Mucosa of stomach (tissue), 1 donor: ENCODE measurements at regions not wholly inside any gene's neighbourhood (a gene's known extent, or its start where the extent isn't known, plus 50 kb on each side); places are given as distances from the start of the nearest gene placed in this dataset.
"Not testable (repeated sequence)": the region's sequence is repeated elsewhere in the genome, so short reads cannot be mapped to it uniquely, and the experiment has no call there.

ENCODE experiments used
- H3K27me3 ChIP-seq: one replicate; pipeline ENCODE4 v1.7.0; 2013; ENCODE audit warnings: mild to moderate bottlenecking, low read length; ENCODE audit not compliant: control insufficient read depth, insufficient read depth
- H3K36me3 ChIP-seq: one replicate; pipeline ENCODE4 v1.7.0; 2013; ENCODE audit warnings: low read length; ENCODE audit not compliant: control insufficient read depth, insufficient read depth
- H3K4me1 ChIP-seq: one replicate; pipeline ENCODE4 v1.7.0; 2013; ENCODE audit warnings: mild to moderate bottlenecking, low read length; ENCODE audit not compliant: control insufficient read depth, insufficient read depth
- H3K4me3 ChIP-seq: one replicate; pipeline ENCODE4 v1.7.0; 2013; ENCODE audit warnings: low read length
- H3K9ac ChIP-seq: one replicate; pipeline ENCODE4 v1.7.0; 2013; ENCODE audit warnings: mild to moderate bottlenecking, low read length, moderate library complexity
- H3K9me3 ChIP-seq: one replicate; pipeline ENCODE4 v1.7.0; 2013; ENCODE audit warnings: mild to moderate bottlenecking, low read length, moderate library complexity; ENCODE audit not compliant: control insufficient read depth
- donor health status: Pancreatic carcinoma.

GRCh38 chr14:71800878-71801277, 131.4 kb upstream of the RGS6 start:
- Histone ChIP-seq H3K9ac (no peak overlapping the region), H3K36me3 (no peaks in the 10 kb centered on the region), H3K4me3 (no peak overlapping the region), H3K27me3 (no peaks in the 10 kb centered on the region), H3K9me3 (no peaks in the 10 kb centered on the region), H3K4me1 (no peaks in the 10 kb centered on the region)

GRCh38 chr14:71803539-71804260, 128.5 kb upstream of the RGS6 start:
- no peaks in the 10 kb centered on the region for H3K27me3 ChIP-seq
- no peaks in the 10 kb centered on the region for H3K36me3 ChIP-seq
- no peak overlapping the region for H3K4me3 ChIP-seq
- H3K9ac ChIP-seq: no peak overlapping the region
- H3K4me1 ChIP-seq: no peaks in the 10 kb centered on the region
- H3K9me3 ChIP-seq: no peaks in the 10 kb centered on the region

GRCh38 chr14:71804992-71805391, 127.2 kb upstream of the RGS6 start:
- Histone ChIP-seq H3K27me3 (no peaks in the 10 kb centered on the region), H3K4me1 (no peaks in the 10 kb centered on the region), H3K9ac (no peak overlapping the region), H3K36me3 (no peaks in the 10 kb centered on the region), H3K9me3 (no peaks in the 10 kb centered on the region), H3K4me3 (no peak overlapping the region)

- H3K9ac ChIP-seq, H3K4me1 ChIP-seq, H3K36me3 ChIP-seq, H3K9me3 ChIP-seq, H3K27me3 ChIP-seq, H3K4me3 ChIP-seq: not testable (repeated sequence)
Measured at GRCh38 chr14:71807049-71807448, 125.2 kb upstream of the RGS6 start.

- H3K4me3 ChIP-seq, H3K36me3 ChIP-seq, H3K27me3 ChIP-seq, H3K9ac ChIP-seq, H3K4me1 ChIP-seq, H3K9me3 ChIP-seq: not testable (repeated sequence)
Measured at GRCh38 chr14:71810800-71811199, 121.4 kb upstream of the RGS6 start.

- Histone ChIP-seq H3K36me3 (no peaks in the 10 kb centered on the region), H3K4me1 (no peaks in the 10 kb centered on the region)
Measured at GRCh38 chr14:71812693-71813092, 119.5 kb upstream of the RGS6 start.

GRCh38 chr14:71815110-71815509, 117.1 kb upstream of the RGS6 start:
- Histone ChIP-seq H3K4me1 (no peaks in the 10 kb centered on the region), H3K36me3 (no peaks in the 10 kb centered on the region), H3K9me3 (no peaks in the 10 kb centered on the region), H3K4me3 (no peak overlapping the region), H3K27me3 (no peaks in the 10 kb centered on the region), H3K9ac (no peak overlapping the region)

More at GRCh38 chr14:71812693-71813092, 119.5 kb upstream of the RGS6 start:
- Histone ChIP-seq H3K4me3 (no peak overlapping the region), H3K27me3 (no peaks in the 10 kb centered on the region), H3K9ac (no peak overlapping the region), H3K9me3 (no peaks in the 10 kb centered on the region)

GRCh38 chr14:71824816-71825215, 107.4 kb upstream of the RGS6 start:
- no peaks in the 10 kb centered on the region for H3K36me3 ChIP-seq
- H3K27me3 ChIP-seq: no peaks in the 10 kb centered on the region
- no peaks in the 10 kb centered on the region for H3K9me3 ChIP-seq
- H3K4me3 ChIP-seq: no peak overlapping the region
- H3K9ac ChIP-seq: no peak overlapping the region
- no peaks in the 10 kb centered on the region for H3K4me1 ChIP-seq

GRCh38 chr14:71833476-71833875, 98.8 kb upstream of the RGS6 start:
- H3K36me3 ChIP-seq: no peaks in the 10 kb centered on the region
- H3K4me3 ChIP-seq: no peak overlapping the region
- no peak overlapping the region for H3K9ac ChIP-seq
- H3K27me3 ChIP-seq: no peaks in the 10 kb centered on the region
- H3K9me3 ChIP-seq: no peaks in the 10 kb centered on the region
- H3K4me1 ChIP-seq: no peaks in the 10 kb centered on the region

GRCh38 chr14:71834284-71835204, 97.7 kb upstream of the RGS6 start:
- H3K9me3 ChIP-seq: no peaks in the 10 kb centered on the region
- no peaks in the 10 kb centered on the region for H3K27me3 ChIP-seq

GRCh38 chr14:71852181-71852580, 80.0 kb upstream of the RGS6 start:
- no peaks in the 10 kb centered on the region for H3K36me3 ChIP-seq
- no peaks in the 10 kb centered on the region for H3K27me3 ChIP-seq
- H3K9me3 ChIP-seq: no peaks in the 10 kb centered on the region

More at GRCh38 chr14:71834284-71835204, 97.7 kb upstream of the RGS6 start:
- H3K4me1 ChIP-seq: no peaks in the 10 kb centered on the region
- no peak overlapping the region for H3K4me3 ChIP-seq
- no peak overlapping the region for H3K9ac ChIP-seq
- no peaks in the 10 kb centered on the region for H3K36me3 ChIP-seq

GRCh38 chr14:71855399-71856036, 76.7 kb upstream of the RGS6 start:
- no peak overlapping the region for H3K4me3 ChIP-seq
- H3K9ac ChIP-seq: no peak overlapping the region
- no peaks in the 10 kb centered on the region for H3K4me1 ChIP-seq
- H3K9me3 ChIP-seq: no peaks in the 10 kb centered on the region
- H3K36me3 ChIP-seq: no peaks in the 10 kb centered on the region
- H3K27me3 ChIP-seq: no peaks in the 10 kb centered on the region

More at GRCh38 chr14:71852181-71852580, 80.0 kb upstream of the RGS6 start:
- Histone ChIP-seq H3K9ac (no peak overlapping the region), H3K4me3 (no peak overlapping the region), H3K4me1 (no peaks in the 10 kb centered on the region)
